K562 (cell line): ENCODE measurements at regions not wholly inside any gene's neighbourhood (a gene's known extent, or its start where the extent isn't known, plus 50 kb on each side); places are given as distances from the start of the nearest gene placed in this dataset.

Source experiments
- ATAC-seq: fragments of 200-7000 bp; cut with Tn5 transposase; 3 replicates; pipeline ENCODE4 v1.9.1; 2020; ENCODE audit warnings: moderate library complexity
- BruUV-seq: library from RNA; stranded (reverse); fragments of 400-500 nt; replicated peaks from 2 replicates; lab custom pipeline; 2021; lab: Mats Ljungman, UMichigan
- CTCF ChIA-PET: fragments of 300-600 bp; formaldehyde crosslinking; extraction: SDS; loops from one replicate; lab custom pipeline; 2021; ENCODE audit warnings: low intra/inter-chr PET ratio; lab: Yijun Ruan, JAX
- POLR2A ChIA-PET: fragments of 300-600, 350-650 bp; sonication (Branson Sonifier 250); formaldehyde crosslinking; extraction: SDS; loops from one replicate; lab custom pipeline; 2021; ENCODE audit warnings: antibody characterized with exemption, inconsistent platforms; lab: Yijun Ruan, JAX
- DNase-seq, 4 experiments: peaks; one replicate each; pipeline versions ENCODE4 v3.0.0 to v3.0.0-alpha.2; 2011 to 2018; ENCODE audit warnings: low spot score in 3 of 4, mixed read lengths in 3 of 4; ENCODE audit errors: extremely low read depth in 1 of 4
- FAIRE-seq: peaks from 2 replicates; lab custom pipeline; 2011; peaks lifted over from hg19 to GRCh38; lab: Jason Lieb, UNC
- H2AFZ ChIP-seq: 2 replicates; pipeline ENCODE4 v1.6.0; 2011; ENCODE audit warnings: low read depth, low read length, control low read depth, inconsistent platforms
- H3K27ac ChIP-seq: fragments of 200-600 bp; 3 replicates; pipeline ENCODE4 v1.8.0; 2011; ENCODE audit warnings: low read depth, mild to moderate bottlenecking, control low read depth, inconsistent platforms, low read length, moderate library complexity, mixed read lengths; ENCODE audit errors: extremely low read depth
- H3K27me3 ChIP-seq, 2 experiments: fragments of 300-600 bp in 1 of 2; 2 replicates in 1 of 2; 3 replicates in 1 of 2; pipeline versions ENCODE4 v1.6.0 to v1.8.0; 2011; ENCODE audit warnings: inconsistent platforms in 2 of 2, low read length in 2 of 2, mild to moderate bottlenecking in 1 of 2, mixed read lengths in 1 of 2, moderate library complexity in 1 of 2; ENCODE audit not compliant: control insufficient read depth in 2 of 2, insufficient read depth in 2 of 2
- H3K36me3 ChIP-seq: fragments of 300-600 bp; 3 replicates; pipeline ENCODE4 v1.8.0; 2011; ENCODE audit warnings: mild to moderate bottlenecking, low read length, inconsistent platforms; ENCODE audit not compliant: control insufficient read depth, insufficient read depth
- H3K4me1 ChIP-seq, 2 experiments: fragments of 200-600 bp in 1 of 2; replicated peaks in 1 of 2; 2 replicates in 1 of 2; 3 replicates in 1 of 2; pipeline versions ENCODE4 v1.5.1 to v1.8.0; 2011; ENCODE audit warnings: inconsistent platforms in 2 of 2, low read length in 2 of 2, mild to moderate bottlenecking in 1 of 2, mixed read lengths in 1 of 2, moderate library complexity in 1 of 2; ENCODE audit not compliant: control insufficient read depth in 2 of 2, insufficient read depth in 2 of 2
- H3K4me2 ChIP-seq: 2 replicates; pipeline ENCODE4 v1.6.1; 2011; ENCODE audit warnings: low read length, control low read depth, inconsistent platforms, mixed read lengths; ENCODE audit not compliant: insufficient read depth
- H3K4me3 ChIP-seq: fragments of 200-600 bp; sonication (generic), shearing (Covaris generic); 2 replicates; pipeline ENCODE4 v1.5.1; 2016; ENCODE audit warnings: control low read depth, inconsistent platforms
- H3K79me2 ChIP-seq: fragments of 200-600 bp; 3 replicates; pipeline ENCODE4 v1.8.0; 2011; ENCODE audit warnings: low read length, inconsistent platforms; ENCODE audit not compliant: control insufficient read depth, insufficient read depth
- H3K9ac ChIP-seq, 2 experiments: 2 replicates each; pipeline versions ENCODE4 v1.6.0 to v1.6.1; 2011; ENCODE audit warnings: low read depth in 2 of 2, low read length in 2 of 2, control low read depth in 1 of 2, inconsistent platforms in 1 of 2, mild to moderate bottlenecking in 1 of 2, mixed read lengths in 1 of 2; ENCODE audit not compliant: insufficient read depth in 1 of 2
- H3K9me1 ChIP-seq: one replicate; pipeline ENCODE4 v1.6.0; 2011; ENCODE audit warnings: inconsistent platforms, mild to moderate bottlenecking, low read length, moderate library complexity; ENCODE audit not compliant: control insufficient read depth, insufficient read depth
- H3K9me3 ChIP-seq: replicated peaks from 2 replicates; pipeline ENCODE4 v1.5.1; 2011; ENCODE audit warnings: low read depth, low read length, inconsistent platforms; ENCODE audit not compliant: control insufficient read depth, insufficient read depth
- H4K20me1 ChIP-seq: replicated peaks from 2 replicates; pipeline ENCODE4 v1.6.1; 2011; ENCODE audit warnings: low read length, inconsistent platforms, mixed read lengths; ENCODE audit not compliant: control insufficient read depth, insufficient read depth
- BCLAF1 ChIP-seq, 2 experiments: fragments of 450-650 bp in 1 of 2; IDR thresholded peaks; 2 replicates each; pipeline ENCODE4 v1.6.1; 2011 to 2017; ENCODE audit warnings: low read depth in 2 of 2, antibody characterized with exemption in 1 of 2, borderline replicate concordance in 1 of 2, low read length in 1 of 2, mild to moderate bottlenecking in 1 of 2, mixed read lengths in 1 of 2; ENCODE audit not compliant: control insufficient read depth in 1 of 2
- FOSL1 ChIP-seq: fragments of 200-800 bp; sonication (Bioruptor generic); conservative IDR thresholded peaks from 2 replicates; pipeline ENCODE4 v1.6.1; 2016; ENCODE audit warnings: missing genetic modification characterization, missing compliant biosample characterization
- GMEB1 ChIP-seq: fragments of 250-450 bp; sonication (Bioruptor Pico); IDR thresholded peaks from 2 replicates; pipeline ENCODE4 v1.4.0; 2020; ENCODE audit warnings: mild to moderate bottlenecking
- MAFF ChIP-seq: IDR thresholded peaks from 2 replicates; pipeline ENCODE4 v1.6.1; 2012; ENCODE audit warnings: low read length, improper control_type of control experiment
- ZNF134 ChIP-seq: fragments of 250-450 bp; sonication (Bioruptor Pico); conservative IDR thresholded peaks from 2 replicates; pipeline ENCODE4 v1.4.0; 2020
- ZNF639 ChIP-seq, 2 experiments: fragments of 200-800 bp in 1 of 2; sonication (Bioruptor generic) in 1 of 2; sonication (generic) in 1 of 2; formaldehyde crosslinking in 1 of 2; IDR thresholded peaks in 1 of 2; conservative IDR thresholded peaks in 1 of 2; 2 replicates each; pipeline versions ENCODE4 v1.5.0 to v1.6.1; 2016 to 2020; ENCODE audit warnings: missing compliant biosample characterization in 1 of 2, missing genetic modification characterization in 1 of 2, missing genetic modification reagents in 1 of 2
- WGBS: fragments of 100-300 bp; shearing (Covaris generic); methylation state at CpG from one replicate; pipeline ENCODE4 v1.1.6; 2016; ENCODE audit warnings: low coverage, mixed read lengths; ENCODE audit not compliant: insufficient coverage; ENCODE audit errors: missing lambda C conversion rate; 5-methylcytosine and 5-hydroxymethylcytosine counted together
- in situ Hi-C: fragments of 300-500 bp; cut with MboI; formaldehyde crosslinking; loops from 4 replicates; pipeline ENCODE4 v1.15.0; 2018; ENCODE audit warnings: inconsistent platforms, mixed read lengths
- intact Hi-C: fragments of 100-400 bp; cut with micrococcal nuclease; formaldehyde crosslinking; loops from 2 replicates; pipeline ENCODE4 v1.14.2; 2022

GRCh38 chr14:26867171-26867757, 269.4 kb upstream of the NOVA1 start:
- no peak overlapping the region for H2AFZ ChIP-seq
- no peaks in the 10 kb centered on the region for H3K9me1 ChIP-seq
- H3K27me3 ChIP-seq, result no peaks in the 10 kb centered on the region
- H3K9ac ChIP-seq, result no peak overlapping the region
- FAIRE-seq, result no peak
- H4K20me1 ChIP-seq, result 0 out of 2 replicates have a peak, but pooled peaks cover under 1% of the 10 kb centered on the region
- ChIA-PET CTCF (no interaction called here), POLR2A (no interaction called here)
- H3K79me2 ChIP-seq, result no peaks in the 10 kb centered on the region
- H3K27ac ChIP-seq, result no peak overlapping the region
- no peak overlapping the region for H3K4me3 ChIP-seq
- H3K36me3 ChIP-seq, result no peaks in the 10 kb centered on the region
- H3K9me3 ChIP-seq, result no peaks in the 10 kb centered on the region
- intact Hi-C loops (no loop called here), in situ Hi-C loops (no loop called here)
- no peak for ATAC-seq
- 42% methylated on average over 6 of the region's 6 CpGs for WGBS
- TF ChIP-seq GMEB1 (no peak), ZNF639 (CRISPR knock-in tag; conservative IDR thresholded peaks at IDR 0.05 in 1 of 2, IDR thresholded peaks at IDR 0.05 in 1 of 2) (no peak), ZNF134 (CRISPR knock-in tag) (no peak), MAFF (no peak), FOSL1 (no peak), BCLAF1 (IDR thresholded peaks at IDR 0.05; ENCODE audit: borderline replicate concordance in 1 of 2, control insufficient read depth in 1 of 2, low read depth in 2 of 2, low read length in 1 of 2) (no peak)
- H3K4me1 ChIP-seq, result peaks cover 0 to 2% of the 10 kb centered on the region in 2 experiments; a peak in 1 of 5 replicates
- DNase-seq, result no peak
- BruUV-seq, result no TSS peak
- no peak overlapping the region for H3K4me2 ChIP-seq
